ENCODE measurements at regions not wholly inside any gene's neighbourhood (a gene's known extent, or its start where the extent isn't known, plus 50 kb on each side); places are given as distances from the start of the nearest gene placed in this dataset.

- Mint-ChIP-seq H3K36me3 (ENCODE audit: insufficient read depth in 2 of 2) (peaks cover 3 to 4% of the 10 kb centered on the region in 2 donors), H3K9me3 (peaks cover 3 to 6% of the 10 kb centered on the region in 2 donors), H3K27me3 (ENCODE audit: low read depth) (peaks cover 19% of the 10 kb centered on the region), H3K27ac (no peak overlapping the region), H3K4me1 (ENCODE audit: low read depth) (no peaks in the 10 kb centered on the region), H3K4me3 (no peak overlapping the region)
- DNase-seq (no peak), ATAC-seq (replicated peaks in 1 of 2) (no peak)
These were observed 74.7 kb upstream of the PFKP start for GRCh38 chr10:2992401-2993198.

GRCh38 chr10:2990764-2991163 is 76.6 kb upstream of the PFKP start:
- DNase-seq (no peak), ATAC-seq (replicated peaks in 1 of 2) (no peak)
- Mint-ChIP-seq H3K36me3 (ENCODE audit: insufficient read depth in 2 of 2) (peaks cover 3 to 4% of the 10 kb centered on the region in 2 donors), H3K27me3 (ENCODE audit: low read depth) (peaks cover 37% of the 10 kb centered on the region), H3K9me3 (peaks cover 3 to 6% of the 10 kb centered on the region in 2 donors), H3K4me3 (no peak overlapping the region), H3K4me1 (ENCODE audit: low read depth) (peaks cover 9% of the 10 kb centered on the region), H3K27ac (no peak overlapping the region)

- DNase-seq: no peak
- peaks cover 38% of the 10 kb centered on the region for H3K27me3 Mint-ChIP-seq (ENCODE audit: low read depth)
These were observed 77.9 kb upstream of the PFKP start for GRCh38 chr10:2989292-2989947.

GRCh38 chr10:2987185-2987768 is 80.1 kb upstream of the PFKP start:
- Mint-ChIP-seq H3K4me3 (no peak overlapping the region), H3K27me3 (ENCODE audit: low read depth) (peaks cover 38% of the 10 kb centered on the region), H3K9me3 (peaks cover 3 to 6% of the 10 kb centered on the region in 2 donors), H3K4me1 (ENCODE audit: low read depth) (peaks cover 10% of the 10 kb centered on the region), H3K36me3 (ENCODE audit: insufficient read depth in 2 of 2) (peaks cover 3 to 4% of the 10 kb centered on the region in 2 donors), H3K27ac (no peak overlapping the region)
- no peak for ATAC-seq (replicated peaks in 1 of 2)
- DNase-seq: no peak

More at GRCh38 chr10:2989292-2989947, 77.9 kb upstream of the PFKP start:
- peaks cover 3 to 4% of the 10 kb centered on the region in 2 donors for H3K36me3 Mint-ChIP-seq (ENCODE audit: insufficient read depth in 2 of 2)
- peaks cover 3 to 6% of the 10 kb centered on the region in 2 donors for H3K9me3 Mint-ChIP-seq
- peaks cover 10% of the 10 kb centered on the region for H3K4me1 Mint-ChIP-seq (ENCODE audit: low read depth)
- H3K4me3 Mint-ChIP-seq: no peak overlapping the region
- ATAC-seq (replicated peaks in 1 of 2): no peak
- H3K27ac Mint-ChIP-seq: no peak overlapping the region

- Mint-ChIP-seq H3K27me3 (ENCODE audit: low read depth) (peaks cover 38% of the 10 kb centered on the region), H3K4me1 (ENCODE audit: low read depth) (peaks cover 10% of the 10 kb centered on the region), H3K9me3 (peaks cover 3 to 6% of the 10 kb centered on the region in 2 donors), H3K27ac (no peak overlapping the region), H3K36me3 (ENCODE audit: insufficient read depth in 2 of 2) (peaks cover 3 to 4% of the 10 kb centered on the region in 2 donors), H3K4me3 (no peak overlapping the region)
- no peak for DNase-seq
- no peak for ATAC-seq (replicated peaks in 1 of 2)
These were observed 81.0 kb upstream of the PFKP start for GRCh38 chr10:2986391-2986801.

- Mint-ChIP-seq H3K4me1 (ENCODE audit: low read depth) (peaks cover 10% of the 10 kb centered on the region), H3K27me3 (ENCODE audit: low read depth) (peaks cover 38% of the 10 kb centered on the region), H3K9me3 (peaks cover 3 to 6% of the 10 kb centered on the region in 2 donors), H3K36me3 (ENCODE audit: insufficient read depth in 2 of 2) (peaks cover 3 to 4% of the 10 kb centered on the region in 2 donors), H3K4me3 (no peak overlapping the region), H3K27ac (no peak overlapping the region)
- DNase-seq (no peak), ATAC-seq (replicated peaks in 1 of 2) (no peak)
These were observed 81.6 kb upstream of the PFKP start for GRCh38 chr10:2985729-2986232.

- DNase-seq (no peak), ATAC-seq (replicated peaks in 1 of 2) (no peak)
- Mint-ChIP-seq H3K4me3 (no peak overlapping the region), H3K36me3 (ENCODE audit: insufficient read depth in 2 of 2) (peaks cover 3 to 4% of the 10 kb centered on the region in 2 donors), H3K4me1 (ENCODE audit: low read depth) (peaks cover 10% of the 10 kb centered on the region), H3K9me3 (peaks cover 3 to 6% of the 10 kb centered on the region in 2 donors), H3K27ac (no peak overlapping the region), H3K27me3 (ENCODE audit: low read depth) (peaks cover 38% of the 10 kb centered on the region)
These were observed 82.7 kb upstream of the PFKP start for GRCh38 chr10:2984682-2985081.

- Mint-ChIP-seq H3K27me3 (ENCODE audit: low read depth) (peaks cover 15% of the 10 kb centered on the region), H3K9me3 (no peaks in the 10 kb centered on the region), H3K27ac (no peak overlapping the region), H3K4me1 (ENCODE audit: low read depth) (peaks cover 10% of the 10 kb centered on the region), H3K4me3 (no peak overlapping the region), H3K36me3 (ENCODE audit: insufficient read depth in 2 of 2) (no peaks in the 10 kb centered on the region)
- no peak for DNase-seq
- no peak for ATAC-seq (replicated peaks in 1 of 2)
These were observed 85.2 kb upstream of the PFKP start for GRCh38 chr10:2982146-2982545.

GRCh38 chr10:2981361-2981801 is 86.0 kb upstream of the PFKP start:
- DNase-seq (no peak), ATAC-seq (replicated peaks in 1 of 2) (no peak)
- H3K9me3 Mint-ChIP-seq: no peaks in the 10 kb centered on the region
- no peaks in the 10 kb centered on the region for H3K36me3 Mint-ChIP-seq (ENCODE audit: insufficient read depth in 2 of 2)
- H3K27ac Mint-ChIP-seq: no peak overlapping the region
- H3K4me3 Mint-ChIP-seq: no peak overlapping the region
- H3K27me3 Mint-ChIP-seq (ENCODE audit: low read depth): peaks cover 7% of the 10 kb centered on the region
- H3K4me1 Mint-ChIP-seq (ENCODE audit: low read depth): peaks cover 7% of the 10 kb centered on the region

GRCh38 chr10:2980791-2981360 is 86.5 kb upstream of the PFKP start:
- no peak for DNase-seq
- Mint-ChIP-seq H3K9me3 (no peaks in the 10 kb centered on the region), H3K27ac (no peak overlapping the region), H3K4me3 (no peak overlapping the region), H3K4me1 (ENCODE audit: low read depth) (peaks cover 2% of the 10 kb centered on the region), H3K27me3 (ENCODE audit: low read depth) (peaks cover 2% of the 10 kb centered on the region), H3K36me3 (ENCODE audit: insufficient read depth in 2 of 2) (no peaks in the 10 kb centered on the region)
- no peak for ATAC-seq (replicated peaks in 1 of 2)

GRCh38 chr10:2980116-2980515 is 87.2 kb upstream of the PFKP start:
- Mint-ChIP-seq H3K9me3 (no peaks in the 10 kb centered on the region), H3K4me3 (no peak overlapping the region), H3K4me1 (ENCODE audit: low read depth) (no peaks in the 10 kb centered on the region), H3K27me3 (ENCODE audit: low read depth) (no peaks in the 10 kb centered on the region), H3K27ac (no peak overlapping the region), H3K36me3 (ENCODE audit: insufficient read depth in 2 of 2) (no peaks in the 10 kb centered on the region)
- no peak for DNase-seq
- ATAC-seq (replicated peaks in 1 of 2): no peak

- Mint-ChIP-seq H3K4me1 (ENCODE audit: low read depth) (no peaks in the 10 kb centered on the region), H3K36me3 (ENCODE audit: insufficient read depth in 2 of 2) (no peaks in the 10 kb centered on the region), H3K27me3 (ENCODE audit: low read depth) (no peaks in the 10 kb centered on the region), H3K4me3 (no peak overlapping the region), H3K9me3 (no peaks in the 10 kb centered on the region), H3K27ac (no peak overlapping the region)
- ATAC-seq (replicated peaks in 1 of 2): no peak
- DNase-seq: no peak
These were observed 88.0 kb upstream of the PFKP start for GRCh38 chr10:2979306-2979705.
